Motor neuron (in vitro differentiated cells): ENCODE measurements at regions not wholly inside any gene's neighbourhood (a gene's known extent, or its start where the extent isn't known, plus 50 kb on each side); places are given as distances from the start of the nearest gene placed in this dataset.
"Not testable (repeated sequence)": the region's sequence is repeated elsewhere in the genome, so short reads cannot be mapped to it uniquely, and the experiment has no call there.

ENCODE experiments used
- ATAC-seq, 8 experiments: fragments of 200-7000 bp; cut with Tn5 transposase; replicated peaks in 6 of 8; 2 replicates each; pipeline ENCODE4 v1.8.0; 2021; ENCODE audit warnings: mild to moderate bottlenecking in 8 of 8, moderate library complexity in 8 of 8
- H3K27ac ChIP-seq, 2 donors: fragments of 250-450 bp; sonication (Bioruptor Pico); 2 replicates each; pipeline ENCODE4 v1.9.0; 2021; ENCODE audit warnings: antibody characterized with exemption in 2 of 2, mild to moderate bottlenecking in 2 of 2, moderate library complexity in 1 of 2
- H3K4me1 ChIP-seq, 2 donors: fragments of 250-450 bp; sonication (Bioruptor Pico); replicated peaks in 1 of 2; 2 replicates each; pipeline ENCODE4 v1.6.1; 2021; ENCODE audit warnings: antibody characterized with exemption in 2 of 2, mild to moderate bottlenecking in 2 of 2, moderate library complexity in 1 of 2
- H3K4me3 ChIP-seq, 5 donors: fragments of 250-450 bp; sonication (Bioruptor Pico); 2 replicates each; pipeline ENCODE4 v1.9.0; 2021; ENCODE audit warnings: antibody characterized with exemption in 5 of 5, mild to moderate bottlenecking in 5 of 5, moderate library complexity in 4 of 5
- WGBS, 10 experiments: fragments of 450-650 bp; shearing (Covaris generic); methylation state at CpG; one replicate each; pipeline ENCODE4 v1.0.0; 2022; 5-methylcytosine and 5-hydroxymethylcytosine counted together
- in situ Hi-C, 9 experiments: fragments of 400-800 bp; cut with MboI; loops; one replicate each; pipeline ENCODE4 v1.15.0; 2021; ENCODE audit warnings: low sequenced_read_pairs in 9 of 9, low pct_unique_long_range_greater_than_20kb in 2 of 9; ENCODE audit not compliant: unreplicated experiment in 9 of 9

DNA sequence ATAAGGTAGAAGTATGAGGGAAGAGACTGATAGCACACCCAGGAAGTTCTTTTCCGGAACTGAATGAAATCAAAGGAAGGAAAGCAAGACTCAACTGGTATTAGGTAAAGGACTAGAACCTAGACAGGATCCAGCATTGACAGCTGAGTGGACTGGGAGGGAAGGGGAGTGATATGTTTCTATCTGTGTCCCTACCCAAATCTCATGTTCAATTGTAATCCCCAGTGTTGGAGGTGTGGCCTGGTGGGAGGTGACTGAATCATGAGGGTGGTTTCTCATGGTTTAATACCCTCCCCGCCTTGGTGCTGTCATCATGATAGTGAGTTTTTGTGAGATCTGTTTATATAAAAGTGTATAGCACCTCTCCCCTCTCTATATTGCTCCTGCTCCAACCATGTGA, 415.9 kb upstream of the KCNMB2 start:
- in situ Hi-C loops = no loop called here
- H3K4me1 ChIP-seq = peaks cover 0 to 3% of the 10 kb centered on the region in 2 donors
- peak in 1 of 8 experiments; percentile 49 for ATAC-seq
- H3K27ac ChIP-seq = no peak overlapping the region
- WGBS, 10 experiments = 83 to 100% (median 100%) methylated on average over 1 to 2 of the region's 2 CpGs; no CpG with 5 or more reads in 3 of the 10 experiments
- no peak overlapping the region for H3K4me3 ChIP-seq

DNA sequence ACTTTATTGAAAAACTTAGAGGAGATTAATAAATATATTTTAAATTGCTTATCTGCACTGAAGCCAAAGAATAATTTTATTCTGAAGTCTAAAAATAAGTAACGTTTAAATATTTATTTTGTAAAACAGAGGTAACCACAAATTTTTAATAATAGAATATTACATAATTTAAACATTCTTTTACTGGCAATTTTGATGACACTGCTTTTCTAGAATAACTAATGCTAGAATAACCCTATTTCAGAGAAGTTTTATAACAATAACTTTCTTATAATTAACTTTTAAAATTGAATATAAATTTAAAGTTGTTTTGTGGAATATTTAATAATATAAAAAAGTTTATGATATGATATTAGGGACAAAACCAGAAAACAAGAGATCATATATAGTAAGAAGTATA, 409.6 kb upstream of the KCNMB2 start:
- in situ Hi-C loops = no loop called here

DNA sequence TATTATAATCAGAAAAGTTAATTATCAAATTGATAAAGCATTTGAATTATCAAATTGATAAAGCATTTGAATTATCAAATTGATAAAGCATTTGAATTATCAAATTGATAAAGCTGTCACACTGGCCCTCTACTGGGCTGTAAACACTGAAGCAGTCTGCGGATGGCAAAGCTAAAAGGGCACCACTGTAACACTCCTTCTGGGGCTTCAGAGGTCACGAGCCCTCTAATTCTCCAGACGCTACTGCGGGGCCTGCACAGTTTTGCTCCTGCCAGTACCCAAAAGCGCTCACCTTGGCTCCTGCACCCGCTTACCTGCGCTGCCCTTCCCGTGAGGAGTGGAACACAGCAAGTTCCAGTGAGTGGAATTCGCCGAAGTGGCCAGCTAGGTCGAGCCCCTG, 409.0 kb upstream of the KCNMB2 start:
- ATAC-seq = no peak
- no peaks in the 10 kb centered on the region for H3K4me1 ChIP-seq
- 87 to 100% (median 94%) methylated on average over 2 to 7 of the region's 11 CpGs; no CpG with 5 or more reads in 2 of the 10 experiments for WGBS, 10 experiments
- in situ Hi-C loops = no loop called here
- H3K4me3 ChIP-seq = no peak overlapping the region
- H3K27ac ChIP-seq = no peak overlapping the region

More for the DNA sequence above, 409.6 kb upstream of the KCNMB2 start:
- Histone ChIP-seq H3K4me1 (no peaks in the 10 kb centered on the region), H3K4me3 (no peak overlapping the region), H3K27ac (no peak overlapping the region)
- no peak for ATAC-seq
- 0 to 94% (median 79%) methylated on average over 1 of the region's 1 CpG for WGBS, 10 experiments

DNA sequence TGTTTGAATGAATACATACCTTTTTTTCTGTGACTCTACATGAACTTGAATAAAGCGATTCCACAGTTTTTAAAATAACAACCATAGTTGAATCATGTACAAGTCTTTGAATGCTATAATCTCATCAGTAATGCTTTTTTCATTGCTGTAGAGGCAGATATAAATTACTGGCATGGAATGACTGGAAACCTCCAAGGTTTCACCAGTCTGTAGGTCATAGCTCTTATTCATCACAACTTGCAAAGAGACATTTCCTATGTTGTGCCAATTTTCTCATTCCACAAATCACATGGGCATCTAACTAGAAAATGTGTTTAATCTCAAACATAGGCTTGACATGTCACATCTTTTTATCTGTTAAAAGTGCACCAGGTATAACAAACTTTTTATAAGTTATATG, 407.1 kb upstream of the KCNMB2 start:
- in situ Hi-C loops = no loop called here
- H3K27ac ChIP-seq = no peak overlapping the region
- no peaks in the 10 kb centered on the region for H3K4me1 ChIP-seq
- no peak overlapping the region for H3K4me3 ChIP-seq
- 67 to 100% (median 100%) methylated on average over 1 of the region's 1 CpG; no CpG with 5 or more reads in 2 of the 10 experiments for WGBS, 10 experiments
- ATAC-seq = no peak

DNA sequence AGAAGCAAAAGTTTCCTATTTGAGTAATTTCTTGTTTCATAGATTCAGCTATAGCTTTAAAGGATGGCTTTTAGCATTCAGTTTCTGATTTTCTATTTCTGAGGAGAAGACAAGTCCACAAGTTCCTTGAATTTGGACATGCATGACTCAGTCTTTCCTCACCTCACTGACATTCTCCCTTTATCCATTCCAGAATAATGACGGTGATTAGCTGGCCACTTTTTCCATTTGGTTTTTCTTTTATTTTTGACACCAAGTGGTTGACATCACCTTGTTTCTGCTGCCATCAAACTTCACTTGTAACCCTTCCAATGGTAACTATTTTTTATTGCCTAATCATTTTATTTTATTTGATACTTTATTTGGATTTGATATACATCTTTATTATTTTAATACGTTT, 404.4 kb upstream of the KCNMB2 start:
- 0 to 95% (median 61%) methylated on average over 1 to 2 of the region's 2 CpGs for WGBS, 10 experiments
- in situ Hi-C loops = no loop called here
- ATAC-seq = no peak
- Histone ChIP-seq H3K4me3 (no peak overlapping the region), H3K4me1 (no peaks in the 10 kb centered on the region), H3K27ac (no peak overlapping the region)

DNA sequence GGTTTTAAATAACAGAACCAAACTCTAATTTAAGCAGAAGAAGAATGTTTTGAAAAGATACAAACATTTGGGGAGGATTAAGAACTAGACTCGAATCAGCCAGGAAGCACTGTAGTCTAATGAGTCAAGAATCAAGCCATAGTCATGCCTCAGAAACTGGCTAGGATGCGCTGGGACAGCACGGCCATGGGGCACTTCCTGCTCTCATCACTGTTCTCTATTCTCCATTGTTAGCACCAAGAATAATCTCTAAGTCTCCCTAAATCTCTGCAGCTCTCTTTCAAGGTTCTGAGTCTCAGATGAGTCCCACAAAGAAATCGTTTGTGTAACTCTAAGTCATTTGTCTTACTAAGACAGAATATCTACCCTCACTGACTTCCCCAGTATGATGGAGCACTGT, 399.0 kb upstream of the KCNMB2 start:
- WGBS, 10 experiments = 35 to 89% (median 49%) methylated on average over 1 to 4 of the region's 4 CpGs; no CpG with 5 or more reads in 1 of the 10 experiments
- in situ Hi-C loops = no loop called here
- Histone ChIP-seq H3K27ac (no peak overlapping the region), H3K4me1 (no peaks in the 10 kb centered on the region), H3K4me3 (no peak overlapping the region)
- ATAC-seq = no peak

DNA sequence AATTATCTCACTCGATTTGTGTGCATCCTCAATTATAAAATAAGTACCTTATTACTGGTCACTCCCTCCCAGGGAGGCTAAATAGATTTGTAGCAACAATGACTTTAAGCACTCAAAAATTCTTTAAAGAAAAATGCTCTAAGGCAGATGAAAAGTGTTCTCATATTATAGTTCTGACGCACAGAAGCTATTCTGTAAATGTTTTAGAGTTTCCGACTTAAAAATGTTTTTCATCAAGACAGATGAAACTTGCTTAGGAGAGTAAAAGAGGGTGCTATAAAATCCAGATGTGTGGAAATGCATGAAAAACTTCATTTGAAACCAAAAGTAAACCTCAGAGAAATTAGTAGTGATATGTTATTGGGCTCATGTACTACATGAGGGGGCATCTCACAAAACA, 398.4 kb upstream of the KCNMB2 start:
- 18 to 100% (median 70%) methylated on average over 2 to 3 of the region's 3 CpGs; no CpG with 5 or more reads in 2 of the 10 experiments for WGBS, 10 experiments
- ATAC-seq = no peak

DNA sequence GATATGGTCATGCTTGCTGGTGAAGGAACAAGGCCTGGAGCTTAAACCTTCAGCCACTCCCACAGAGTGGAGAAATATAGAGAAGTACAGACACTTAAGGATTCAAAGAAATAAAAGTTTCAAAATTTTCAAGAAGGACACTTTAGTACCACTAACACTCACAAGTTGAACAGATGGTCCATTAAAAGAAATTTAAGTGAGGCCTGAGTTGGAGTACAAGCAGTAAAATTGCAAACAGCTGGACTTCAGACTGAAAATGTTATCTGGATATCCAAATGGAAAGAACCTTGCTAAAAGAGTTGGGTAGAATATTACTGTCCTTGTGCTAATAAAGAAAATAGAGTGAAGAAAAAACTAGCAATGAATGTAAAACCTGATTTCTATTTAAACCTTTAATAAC, 397.1 kb upstream of the KCNMB2 start:
- H3K4me3 ChIP-seq = no peak overlapping the region
- no peak overlapping the region for H3K27ac ChIP-seq
- in situ Hi-C loops = no loop called here
- H3K4me1 ChIP-seq = no peaks in the 10 kb centered on the region
- ATAC-seq = no peak

More for the DNA sequence above, 398.4 kb upstream of the KCNMB2 start:
- Histone ChIP-seq H3K4me3 (no peak overlapping the region), H3K27ac (no peak overlapping the region), H3K4me1 (no peaks in the 10 kb centered on the region)
- in situ Hi-C loops = no loop called here

DNA sequence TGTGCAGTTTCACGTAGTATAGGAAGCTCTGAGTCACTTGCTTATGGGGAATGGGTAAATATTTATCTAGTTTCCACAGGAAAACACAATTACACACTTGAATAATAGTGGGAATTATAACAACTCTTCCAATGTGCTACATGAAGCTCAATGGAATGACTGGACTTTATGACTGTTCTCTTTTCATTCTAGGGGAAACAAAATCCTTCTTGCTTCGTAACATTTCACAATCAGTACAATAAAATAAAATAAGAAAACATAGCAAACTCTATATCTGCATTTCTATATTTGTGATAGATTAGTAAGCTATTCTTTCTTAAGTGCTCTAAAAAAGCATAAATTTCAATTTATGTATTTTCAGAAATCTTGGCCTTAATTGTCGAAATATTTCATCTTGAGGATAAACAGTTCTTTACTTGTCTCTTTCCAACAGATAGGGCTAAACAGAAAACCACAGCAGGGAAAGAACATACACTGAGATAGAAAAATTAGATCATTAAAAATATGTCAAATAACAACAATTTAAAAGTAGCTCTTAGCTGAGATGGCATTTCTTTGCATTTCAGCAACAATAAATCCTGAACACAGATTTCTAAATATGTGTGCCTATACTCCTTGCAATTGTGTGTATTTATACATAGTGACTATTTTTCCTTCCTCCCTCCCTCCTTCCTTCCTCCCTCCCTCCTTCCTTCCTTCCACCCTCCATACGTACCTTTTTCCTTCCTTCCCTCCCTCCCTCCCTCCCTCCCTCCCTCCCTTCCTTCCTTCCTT, 395.5 kb upstream of the KCNMB2 start:
- peak in 1 of 8 experiments; percentile 31 for ATAC-seq

DNA sequence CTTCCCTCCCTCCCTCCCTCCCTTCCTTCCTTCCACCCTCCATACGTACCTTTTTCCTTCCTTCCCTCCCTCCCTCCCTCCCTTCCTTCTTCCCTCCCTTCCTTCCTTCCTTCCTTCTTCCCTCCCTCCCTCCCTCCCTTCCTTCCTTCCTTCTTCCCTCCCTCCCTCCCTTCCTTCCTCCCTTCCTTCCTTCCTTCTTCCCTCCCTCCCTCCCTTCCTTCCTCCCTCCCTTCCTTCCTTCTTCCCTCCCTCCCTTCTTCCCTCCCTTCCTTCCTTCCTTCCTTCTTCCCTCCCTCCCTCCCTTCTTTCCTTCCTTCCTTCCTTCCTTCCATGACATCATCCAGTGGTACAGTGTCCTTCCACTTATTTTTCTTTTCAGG, 394.9 kb upstream of the KCNMB2 start:
- H3K4me1 ChIP-seq, H3K27ac ChIP-seq, H3K4me3 ChIP-seq, ATAC-seq, in situ Hi-C loops: not testable (repeated sequence)
- no CpG with 5 or more reads among the region's 1 CpG for WGBS, 10 experiments

More for the DNA sequence above, 395.5 kb upstream of the KCNMB2 start:
- no peak overlapping the region for H3K27ac ChIP-seq
- WGBS, 10 experiments = 67 to 97% (median 91%) methylated on average over 2 to 3 of the region's 4 CpGs; no CpG with 5 or more reads in 2 of the 10 experiments
- H3K4me1 ChIP-seq = no peaks in the 10 kb centered on the region
- in situ Hi-C loops = no loop called here
- no peak overlapping the region for H3K4me3 ChIP-seq

DNA sequence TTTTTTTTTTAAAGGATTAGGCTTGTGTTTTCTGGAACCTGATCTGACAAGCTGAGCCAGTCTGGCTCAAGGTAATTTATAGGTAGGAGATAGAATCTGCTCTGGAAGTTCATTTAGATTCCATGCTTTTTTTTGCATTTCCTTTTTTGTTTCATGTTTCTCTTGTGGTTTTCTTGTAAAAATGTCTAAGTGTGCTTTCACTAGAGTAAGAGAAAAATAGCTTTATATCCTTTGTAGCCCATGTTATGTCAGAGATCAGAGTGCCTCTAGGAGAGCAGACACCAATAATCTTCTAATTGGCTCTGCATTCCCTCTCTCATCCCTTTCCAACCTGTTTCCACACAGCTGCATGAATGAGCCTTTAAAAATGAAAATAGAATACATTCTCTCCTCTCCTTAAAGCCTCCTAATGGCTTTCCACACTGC, 389.8 kb upstream of the KCNMB2 start:
- Histone ChIP-seq H3K4me3 (no peak overlapping the region), H3K27ac (no peak overlapping the region), H3K4me1 (peaks cover 0 to 4% of the 10 kb centered on the region in 2 donors)
- ATAC-seq = peak in 1 of 8 experiments; percentile 19
- in situ Hi-C loops = no loop called here

DNA sequence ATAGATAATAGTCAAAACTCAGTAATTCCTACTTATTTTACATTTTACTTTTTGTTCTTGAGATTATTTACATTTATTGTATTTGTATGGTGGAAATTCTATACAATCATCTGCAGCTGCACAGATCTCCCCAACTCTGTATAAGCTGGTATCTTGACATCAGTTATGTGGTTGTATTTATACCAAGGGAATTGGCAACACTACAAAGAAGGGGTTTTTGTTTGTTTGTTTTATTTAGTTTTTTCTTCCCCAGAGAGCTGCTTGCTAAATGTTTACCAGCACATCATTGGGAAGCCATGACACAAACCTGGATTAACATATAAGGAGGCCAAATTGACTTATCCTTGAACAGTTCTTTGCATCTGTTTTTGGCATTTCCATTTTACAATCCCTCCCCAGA, 389.2 kb upstream of the KCNMB2 start:
- no peak overlapping the region for H3K27ac ChIP-seq
- ATAC-seq = no peak

DNA sequence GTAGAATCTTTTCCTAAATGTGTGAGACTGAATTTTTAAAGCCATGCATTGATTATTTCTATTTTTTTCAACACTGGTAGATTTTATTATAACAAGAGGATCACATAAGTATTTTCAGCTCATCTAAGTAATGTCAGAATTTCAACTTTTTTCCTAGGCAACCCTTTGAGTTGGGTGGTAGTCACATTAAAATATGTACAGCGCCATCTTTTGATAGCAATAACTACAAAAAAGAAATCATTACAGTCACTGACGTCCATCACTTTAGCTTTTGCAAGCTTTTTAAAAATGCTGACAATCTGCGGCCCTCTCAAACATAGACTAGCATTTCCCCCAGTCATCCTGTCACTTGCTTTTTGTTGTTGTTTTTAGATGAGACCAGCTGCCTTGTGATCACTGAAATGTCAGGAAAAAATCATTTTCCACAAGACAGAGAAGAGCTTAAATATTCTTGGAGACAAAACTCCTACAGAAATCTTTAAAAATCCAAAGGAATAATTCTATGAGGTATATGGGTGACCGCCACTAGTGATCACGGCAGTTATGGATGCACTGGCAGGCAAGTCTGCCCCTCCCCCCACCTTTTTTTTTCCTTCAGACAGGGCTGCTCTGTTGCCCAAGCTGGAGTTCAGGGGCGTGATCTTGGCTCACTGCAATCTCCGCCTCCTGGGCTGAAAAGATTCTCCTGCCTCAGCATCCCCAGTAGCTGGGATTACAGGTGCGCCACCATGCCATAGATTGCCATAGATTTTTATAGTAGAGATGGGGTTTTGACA, 384.0 kb upstream of the KCNMB2 start:
- peaks cover 7 to 8% of the 10 kb centered on the region in 2 donors for H3K4me1 ChIP-seq
- in situ Hi-C loops = no loop called here
- peak in 4 of 8 experiments; percentile 37 to 68 (median 50) for ATAC-seq
- H3K4me3 ChIP-seq = no peak overlapping the region
- no peak overlapping the region for H3K27ac ChIP-seq
- 76 to 100% (median 81%) methylated on average over 1 to 6 of the region's 8 CpGs; no CpG with 5 or more reads in 1 of the 10 experiments for WGBS, 10 experiments

More for the DNA sequence above, 389.2 kb upstream of the KCNMB2 start:
- Histone ChIP-seq H3K4me3 (no peak overlapping the region), H3K4me1 (peaks cover 3 to 8% of the 10 kb centered on the region in 2 donors)
- in situ Hi-C loops = no loop called here
